ENCODE measurements at regions not wholly inside any gene's neighbourhood (a gene's known extent, or its start where the extent isn't known, plus 50 kb on each side); places are given as distances from the start of the nearest gene placed in this dataset.

- TF ChIP-seq CTCF (IDR thresholded peaks at IDR 0.05; ENCODE audit: low read depth, low read length), result no peak
- peak; percentile 72 for DNase-seq (ENCODE audit: low read depth in 2 of 2)
- H3K4me3 ChIP-seq (replicated peaks in 1 of 2; ENCODE audit: low read depth in 2 of 2, low read length in 2 of 2), result no peak overlapping the region
Observed at GRCh38 chr5:90037646-90038045, 371.9 kb downstream of the CETN3 start.

- peak; percentile 24 to 35 for DNase-seq (ENCODE audit: low read depth in 2 of 2)
Observed at GRCh38 chr5:90022711-90023053, 386.9 kb downstream of the CETN3 start.

DNA sequence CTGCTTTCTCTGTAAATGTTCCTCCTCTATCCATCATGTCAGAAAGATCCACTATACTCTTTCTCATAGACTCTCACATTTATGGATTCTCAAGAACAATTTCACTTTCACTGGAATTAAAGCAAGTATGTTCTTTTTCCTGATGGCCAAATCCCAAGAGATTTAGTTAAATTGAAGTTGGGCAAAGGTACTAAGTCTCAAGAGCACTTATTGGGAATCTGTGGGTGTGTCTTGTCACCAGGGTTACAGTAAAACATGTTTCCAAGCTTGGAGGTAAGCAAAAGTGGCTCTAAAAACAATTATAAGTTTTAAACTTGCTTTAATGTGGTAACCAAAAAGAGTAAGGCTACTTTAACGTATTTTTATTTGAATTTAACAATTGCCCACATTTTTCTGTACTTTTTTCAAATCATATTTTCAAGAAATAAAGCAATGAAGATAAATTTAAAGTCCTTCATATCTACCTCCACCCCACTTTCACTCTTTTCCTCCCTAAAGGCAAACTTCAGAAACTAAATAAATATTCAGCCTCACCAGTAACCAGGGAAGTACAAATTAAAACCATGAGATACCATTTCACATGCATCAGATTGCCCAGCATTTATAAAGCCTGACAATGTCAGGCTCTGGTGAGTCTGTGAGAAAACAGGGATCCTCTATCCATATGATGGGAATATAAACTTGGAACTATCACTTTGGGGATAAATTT is 387.4 kb downstream of the CETN3 start:
- no peak overlapping the region for H3K4me3 ChIP-seq (replicated peaks in 1 of 2; ENCODE audit: low read depth in 2 of 2, low read length in 2 of 2)
- TF ChIP-seq CTCF (IDR thresholded peaks at IDR 0.05; ENCODE audit: low read depth, low read length), result no peak
- DNase-seq (ENCODE audit: low read depth in 2 of 2), result peak in 1 of 2 donors; percentile 75

More at GRCh38 chr5:90022711-90023053, 386.9 kb downstream of the CETN3 start:
- no peak overlapping the region for H3K4me3 ChIP-seq (replicated peaks in 1 of 2; ENCODE audit: low read depth in 2 of 2, low read length in 2 of 2)
- TF ChIP-seq CTCF (IDR thresholded peaks at IDR 0.05; ENCODE audit: low read depth, low read length), result no peak

GRCh38 chr5:90020575-90021538 is 388.7 kb downstream of the CETN3 start:
- peak overlapping the region in 1 of 2 donors; percentile 44 for H3K4me3 ChIP-seq (replicated peaks in 1 of 2; ENCODE audit: low read depth in 2 of 2, low read length in 2 of 2)
- DNase-seq (ENCODE audit: low read depth in 2 of 2), result peak; percentile 95 to 97
- TF ChIP-seq CTCF (IDR thresholded peaks at IDR 0.05; ENCODE audit: low read depth, low read length), result no peak

DNA sequence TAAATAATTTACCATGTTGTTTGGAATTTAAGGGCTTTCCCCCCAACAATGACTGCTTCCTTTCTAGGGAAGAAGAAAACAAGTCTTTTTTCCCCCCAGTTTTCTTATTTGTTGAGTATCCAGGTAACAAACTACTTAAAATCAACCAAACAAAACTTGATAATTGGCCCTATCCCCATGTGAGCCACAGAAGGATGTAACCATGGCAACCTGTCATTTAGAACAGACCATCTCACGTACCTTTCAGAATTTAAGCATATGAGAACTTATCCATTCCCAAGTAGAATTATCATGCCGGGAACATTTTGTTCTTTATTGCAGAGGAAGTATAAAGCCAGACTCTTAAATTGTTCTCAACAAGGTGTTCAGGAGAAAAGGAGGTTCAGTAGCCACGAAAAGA is 392.3 kb downstream of the CETN3 start:
- no peak overlapping the region for H3K4me3 ChIP-seq (replicated peaks in 1 of 2; ENCODE audit: low read depth in 2 of 2, low read length in 2 of 2)
- no peak for DNase-seq (ENCODE audit: low read depth in 2 of 2)
- TF ChIP-seq CTCF (IDR thresholded peaks at IDR 0.05; ENCODE audit: low read depth, low read length), result no peak

DNA sequence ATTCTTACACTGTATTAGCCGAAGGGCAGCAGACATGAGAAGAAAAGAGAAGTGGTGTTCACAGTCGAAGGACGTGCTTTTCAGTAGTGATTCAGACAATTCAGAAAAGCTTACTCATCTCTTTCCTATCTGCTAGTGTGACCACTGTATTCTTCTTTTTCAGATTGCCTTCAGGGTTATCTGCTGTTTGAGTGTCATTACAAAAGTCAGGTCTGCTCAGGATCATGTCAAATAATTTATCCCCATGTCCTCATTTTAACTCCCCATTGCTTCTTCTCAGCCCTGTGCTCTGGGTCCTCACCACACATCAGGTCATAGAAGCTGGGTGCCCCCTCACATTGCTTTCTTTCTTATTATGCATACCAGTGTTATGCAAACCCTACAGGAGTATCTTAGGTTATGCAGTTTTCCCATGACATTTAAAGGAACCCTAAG is 394.0 kb downstream of the CETN3 start:
- no peak overlapping the region for H3K4me3 ChIP-seq (replicated peaks in 1 of 2; ENCODE audit: low read depth in 2 of 2, low read length in 2 of 2)
- DNase-seq (ENCODE audit: low read depth in 2 of 2), result peak; percentile 67 to 77
- no peak for TF ChIP-seq CTCF (IDR thresholded peaks at IDR 0.05; ENCODE audit: low read depth, low read length)

Measured in cardiac fibroblast (primary cell).